GM12872 (cell line): ENCODE measurements at regions not wholly inside any gene's neighbourhood (a gene's known extent, or its start where the extent isn't known, plus 50 kb on each side); places are given as distances from the start of the nearest gene placed in this dataset.

Source experiments
- TF ChIP-seq, protein P1 (sequence below): IDR thresholded peaks from 3 replicates; pipeline ENCODE4 v1.5.1; 2011; ENCODE audit warnings: low read depth, mild to moderate bottlenecking, low read length, moderate library complexity; ENCODE audit not compliant: insufficient read depth

DNA sequence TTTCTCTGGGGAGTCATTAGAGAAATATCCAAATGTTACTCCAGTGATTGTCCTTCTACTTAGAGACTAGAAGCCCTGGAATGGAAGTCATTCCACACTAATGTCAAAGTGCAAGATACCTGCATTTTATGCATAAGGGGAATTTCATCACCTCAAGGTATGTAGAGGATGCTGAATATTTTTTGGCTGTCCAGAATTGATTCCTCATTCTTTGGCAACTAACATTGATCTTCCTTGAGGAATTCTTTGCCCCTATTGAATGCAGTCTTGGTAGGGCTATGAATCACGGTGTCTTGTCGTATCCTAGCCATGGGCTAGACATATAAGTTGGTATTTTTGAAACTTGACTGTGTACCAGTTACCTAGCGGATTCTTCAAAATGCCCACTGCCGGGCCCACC is 271.1 kb downstream of the CNTN3 start:
- TF ChIP-seq, protein P1, sequence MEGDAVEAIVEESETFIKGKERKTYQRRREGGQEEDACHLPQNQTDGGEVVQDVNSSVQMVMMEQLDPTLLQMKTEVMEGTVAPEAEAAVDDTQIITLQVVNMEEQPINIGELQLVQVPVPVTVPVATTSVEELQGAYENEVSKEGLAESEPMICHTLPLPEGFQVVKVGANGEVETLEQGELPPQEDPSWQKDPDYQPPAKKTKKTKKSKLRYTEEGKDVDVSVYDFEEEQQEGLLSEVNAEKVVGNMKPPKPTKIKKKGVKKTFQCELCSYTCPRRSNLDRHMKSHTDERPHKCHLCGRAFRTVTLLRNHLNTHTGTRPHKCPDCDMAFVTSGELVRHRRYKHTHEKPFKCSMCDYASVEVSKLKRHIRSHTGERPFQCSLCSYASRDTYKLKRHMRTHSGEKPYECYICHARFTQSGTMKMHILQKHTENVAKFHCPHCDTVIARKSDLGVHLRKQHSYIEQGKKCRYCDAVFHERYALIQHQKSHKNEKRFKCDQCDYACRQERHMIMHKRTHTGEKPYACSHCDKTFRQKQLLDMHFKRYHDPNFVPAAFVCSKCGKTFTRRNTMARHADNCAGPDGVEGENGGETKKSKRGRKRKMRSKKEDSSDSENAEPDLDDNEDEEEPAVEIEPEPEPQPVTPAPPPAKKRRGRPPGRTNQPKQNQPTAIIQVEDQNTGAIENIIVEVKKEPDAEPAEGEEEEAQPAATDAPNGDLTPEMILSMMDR = no peak

DNA sequence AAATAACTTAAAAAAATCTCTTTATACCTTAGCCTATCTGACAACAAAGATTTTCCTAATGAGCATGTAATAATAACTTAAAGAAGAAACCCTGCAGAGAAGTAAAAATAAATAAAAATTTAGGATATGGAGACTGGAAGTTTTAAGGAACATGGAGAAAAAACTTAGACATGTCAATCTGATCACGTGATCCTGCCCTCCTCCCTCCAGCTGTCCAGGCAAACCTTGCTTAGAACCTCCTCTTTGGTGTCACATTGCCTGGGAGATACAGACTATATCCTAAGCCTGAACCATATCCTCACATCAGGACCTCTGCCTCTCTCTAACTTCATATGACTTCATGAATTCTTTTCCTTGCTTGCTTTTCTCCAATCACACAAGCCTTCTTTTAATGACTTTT is 275.5 kb downstream of the CNTN3 start:
- TF ChIP-seq, protein P1 = no peak

DNA sequence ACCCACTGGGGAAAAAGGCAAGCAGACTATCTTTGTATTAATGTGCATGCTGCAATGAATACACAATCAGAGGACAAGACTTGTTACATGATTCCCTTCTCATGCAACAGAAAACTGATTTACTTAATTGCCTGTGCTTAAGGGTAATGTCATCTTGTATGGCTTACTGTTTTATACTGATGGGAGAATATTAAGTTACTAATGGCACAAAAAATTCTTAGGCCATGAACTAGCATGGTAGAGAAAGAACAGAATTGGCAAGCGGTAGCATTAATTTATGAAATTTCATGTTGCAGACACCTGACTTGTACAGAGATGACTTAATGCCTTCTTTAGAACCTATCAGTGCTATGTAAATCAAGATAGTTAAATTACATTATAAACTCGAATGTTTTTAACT is 282.3 kb downstream of the CNTN3 start:
- TF ChIP-seq, protein P1 = no peak

DNA sequence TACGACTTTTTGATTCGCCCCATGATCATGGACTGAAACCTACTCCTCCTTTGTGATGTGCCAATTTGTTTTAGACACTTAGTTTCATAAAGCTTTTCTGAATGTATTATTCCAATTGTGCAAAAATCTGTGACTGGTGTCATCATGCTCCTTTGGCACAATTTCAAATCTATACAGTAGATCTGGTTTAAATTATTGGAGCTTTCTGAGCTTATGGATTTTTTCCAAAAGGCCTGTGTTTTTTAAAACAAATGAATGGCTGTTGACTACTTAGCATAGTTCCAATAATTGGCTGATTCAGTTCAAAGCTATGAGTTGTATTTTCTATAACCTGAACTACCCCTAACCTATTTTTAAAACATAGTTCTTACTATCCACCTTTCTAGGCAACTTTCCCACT is 282.7 kb downstream of the CNTN3 start:
- TF ChIP-seq, protein P1 = no peak

DNA sequence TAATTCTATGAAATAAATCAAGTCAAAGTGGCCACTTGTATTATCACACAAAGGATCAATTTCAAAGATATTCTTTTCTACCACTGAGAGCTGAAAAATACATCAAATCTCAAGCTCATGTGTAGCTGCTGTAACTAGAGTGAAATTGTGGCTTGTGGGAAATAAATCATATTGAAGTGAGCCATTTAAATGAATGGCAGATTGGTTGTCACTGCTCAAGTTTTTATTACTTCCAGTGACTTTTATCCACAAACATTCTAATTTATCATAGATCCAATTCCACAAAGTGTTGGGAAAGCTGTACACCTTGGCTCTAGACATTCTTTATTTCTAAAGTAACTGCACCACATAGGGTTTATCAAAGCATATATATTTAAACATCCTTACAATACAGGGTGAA is 285.4 kb downstream of the CNTN3 start:
- TF ChIP-seq, protein P1 = no peak

DNA sequence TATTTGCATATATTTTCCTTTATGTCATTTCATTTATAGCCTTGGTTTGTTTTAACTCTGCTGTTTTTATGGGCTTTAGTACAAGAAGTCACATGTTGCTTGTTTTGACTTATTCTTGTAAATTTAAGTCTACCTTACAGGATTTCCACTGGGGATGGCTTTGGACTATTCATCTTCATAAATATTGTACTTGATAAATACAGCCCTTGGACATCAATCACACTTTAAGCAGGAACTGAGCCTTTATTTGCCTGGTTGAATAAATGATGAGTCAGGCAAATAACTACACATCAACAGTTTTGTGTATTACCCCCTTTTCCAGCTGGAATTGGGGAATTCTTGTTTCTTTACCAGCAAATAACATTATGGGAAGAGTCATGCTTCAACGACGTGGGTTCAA is 286.0 kb downstream of the CNTN3 start:
- TF ChIP-seq, protein P1 = no peak

DNA sequence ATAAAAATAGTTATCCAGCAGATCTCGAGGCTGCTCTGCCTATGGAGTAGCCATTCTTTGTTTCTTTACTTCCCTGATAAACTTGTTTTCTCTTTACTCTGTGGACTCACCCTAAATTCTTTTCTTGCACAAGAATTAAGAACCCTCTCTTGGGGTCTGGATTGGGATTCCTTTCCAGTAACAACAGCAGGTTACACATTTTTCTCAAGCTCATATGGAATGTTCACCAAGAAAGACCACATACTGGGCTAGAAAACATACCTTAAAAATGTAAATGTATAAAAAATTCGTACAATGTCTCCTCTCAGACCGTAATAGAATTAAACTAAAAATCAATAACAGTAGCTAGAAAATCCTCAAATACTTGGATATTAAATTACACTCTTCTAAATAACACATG is 299.2 kb downstream of the CNTN3 start:
- TF ChIP-seq, protein P1 = no peak

DNA sequence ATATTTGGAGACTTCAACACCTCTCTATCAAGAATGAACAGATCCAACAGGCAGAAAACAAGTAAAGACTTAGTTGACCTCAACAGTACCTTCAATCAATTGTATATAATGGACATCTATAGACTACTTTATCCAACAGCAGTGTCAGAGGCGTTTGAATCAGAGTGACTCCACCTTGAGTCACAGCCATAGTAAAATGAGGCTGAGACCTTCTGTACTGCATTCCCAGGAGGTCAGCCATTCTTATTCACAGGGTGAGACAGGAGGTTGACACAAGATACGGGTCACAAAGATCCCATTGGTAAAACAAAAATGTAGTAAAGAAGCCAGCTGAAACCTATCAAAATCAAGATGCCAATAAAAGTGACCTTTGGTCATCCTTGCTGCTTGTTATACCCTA is 299.8 kb downstream of the CNTN3 start:
- TF ChIP-seq, protein P1 = no peak
